PC-9 (cell line): ENCODE measurements at regions not wholly inside any gene's neighbourhood (a gene's known extent, or its start where the extent isn't known, plus 50 kb on each side); places are given as distances from the start of the nearest gene placed in this dataset.

Experiments
- BruUV-seq: library from RNA; stranded (reverse); fragments of 400-500 nt; replicated peaks from 2 replicates; lab custom pipeline; 2021; lab: Mats Ljungman, UMichigan
- CTCF ChIA-PET: fragments of 300-600 bp; sonication (Branson Sonifier 250); formaldehyde crosslinking; loops from one replicate; lab custom pipeline; 2022; ENCODE audit warnings: antibody characterized with exemption; lab: Charles Lee
- POLR2A ChIA-PET: fragments of 300-600 bp; sonication (Branson Sonifier 250); formaldehyde crosslinking; loops from one replicate; lab custom pipeline; 2022; ENCODE audit warnings: antibody characterized with exemption; ENCODE audit not compliant: unreplicated experiment; lab: Charles Lee
- DNase-seq, 2 experiments: peaks; one replicate each; pipeline versions ENCODE4 v3.0.0 to v3.0.0-alpha.2; 2015 to 2022; ENCODE audit warnings: mixed read lengths in 1 of 2
- H2AFZ ChIP-seq: fragments of 200-600 bp; sonication (generic); 2 replicates; pipeline ENCODE4 v1.8.1; 2017; ENCODE audit warnings: antibody characterized with exemption
- H3F3A ChIP-seq: fragments of 200-600 bp; sonication (generic); 2 replicates; pipeline ENCODE4 v1.8.1; 2017; ENCODE audit warnings: antibody characterized with exemption, mild to moderate bottlenecking, low read depth; ENCODE audit not compliant: insufficient read depth
- H3K27ac ChIP-seq: fragments of 200-600 bp; sonication (generic); 2 replicates; pipeline ENCODE4 v1.6.1; 2016; ENCODE audit warnings: mixed run types
- H3K27me3 ChIP-seq: fragments of 200-600 bp; sonication (generic); 2 replicates; pipeline ENCODE4 v1.6.1; 2016; ENCODE audit warnings: low read depth, mixed run types; ENCODE audit not compliant: insufficient read depth
- H3K36me3 ChIP-seq: fragments of 200-600 bp; sonication (generic); 2 replicates; pipeline ENCODE4 v1.6.1; 2016; ENCODE audit warnings: low read depth, mixed run types
- H3K4me1 ChIP-seq: fragments of 200-600 bp; sonication (generic); replicated peaks from 2 replicates; pipeline ENCODE4 v1.6.1; 2016; ENCODE audit warnings: mixed run types; ENCODE audit not compliant: insufficient read depth
- H3K4me2 ChIP-seq: fragments of 200-600 bp; sonication (generic); 2 replicates; pipeline ENCODE4 v1.6.1; 2017; ENCODE audit warnings: mixed run types
- H3K4me3 ChIP-seq: fragments of 200-600 bp; sonication (generic); 2 replicates; pipeline ENCODE4 v1.6.1; 2016; ENCODE audit warnings: mixed run types
- H3K79me2 ChIP-seq: fragments of 200-600 bp; sonication (generic); 2 replicates; pipeline ENCODE4 v1.6.1; 2017; ENCODE audit warnings: low read depth, mixed run types
- H3K9me2 ChIP-seq: fragments of 200-600 bp; sonication (generic); 2 replicates; pipeline ENCODE4 v1.8.1; 2017; ENCODE audit warnings: mild to moderate bottlenecking; ENCODE audit not compliant: insufficient read depth
- H3K9me3 ChIP-seq: fragments of 200-600 bp; sonication (generic); 2 replicates; pipeline ENCODE4 v1.8.1; 2016; ENCODE audit warnings: low read depth; ENCODE audit not compliant: insufficient read depth
- H4K20me1 ChIP-seq: fragments of 200-600 bp; sonication (generic); 2 replicates; pipeline ENCODE4 v1.8.1; 2017; ENCODE audit not compliant: insufficient read depth
- CTCF ChIP-seq: fragments of 200-600 bp; sonication (generic); conservative IDR thresholded peaks from 2 replicates; pipeline ENCODE4 v1.6.1; 2017; ENCODE audit warnings: mixed run types, antibody characterized with exemption, mild to moderate bottlenecking, moderate library complexity
- EZH2 ChIP-seq: fragments of 200-600 bp; sonication (generic); IDR thresholded peaks from 2 replicates; pipeline ENCODE4 v1.8.0; 2017; ENCODE audit warnings: antibody characterized with exemption, low read depth
- intact Hi-C: fragments of 100-400 bp; cut with micrococcal nuclease; formaldehyde crosslinking; loops from one replicate; pipeline ENCODE4 v1.10.0; 2022; ENCODE audit not compliant: unreplicated experiment

DNA sequence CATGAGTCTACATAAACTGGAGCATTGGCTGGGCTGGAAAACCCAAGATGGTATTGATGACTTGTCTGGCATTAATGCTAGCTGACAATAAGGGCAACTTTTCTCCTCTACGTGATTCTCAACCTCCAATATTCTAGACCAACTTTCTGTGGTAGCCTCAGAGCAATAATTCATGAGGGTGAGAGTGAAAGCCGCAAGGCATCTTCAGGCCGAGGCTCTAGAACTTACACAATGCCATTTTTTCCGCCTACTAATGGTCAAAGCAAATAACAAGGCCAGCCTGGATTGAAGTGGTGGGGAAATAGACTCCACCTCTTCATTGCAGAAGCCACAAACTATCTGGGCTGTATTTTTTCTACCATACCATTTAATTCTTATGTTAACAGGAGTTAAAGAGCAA lies 267.4 kb downstream of the GABRG2 start:
- H3K9me2 ChIP-seq, result no peaks in the 10 kb centered on the region
- H3K4me1 ChIP-seq, result no peaks in the 10 kb centered on the region
- H3K79me2 ChIP-seq, result no peaks in the 10 kb centered on the region
- no peak for DNase-seq
- no peak overlapping the region for H3K4me2 ChIP-seq
- BruUV-seq, result no TSS peak
- no peaks in the 10 kb centered on the region for H3F3A ChIP-seq
- ChIA-PET POLR2A (no interaction called here), CTCF (no interaction called here)
- no peak overlapping the region for H3K4me3 ChIP-seq
- H3K27me3 ChIP-seq, result no peaks in the 10 kb centered on the region
- no peak overlapping the region for H2AFZ ChIP-seq
- no peaks in the 10 kb centered on the region for H4K20me1 ChIP-seq
- TF ChIP-seq CTCF (no peak), EZH2 (no peak)
- intact Hi-C loops, result no loop called here
- no peaks in the 10 kb centered on the region for H3K9me3 ChIP-seq
- H3K36me3 ChIP-seq, result no peaks in the 10 kb centered on the region
- no peak overlapping the region for H3K27ac ChIP-seq

GRCh38 chr5:162360373-162360931 lies 292.9 kb downstream of the GABRG2 start:
- CTCF ChIA-PET, result no interaction called here
- H3K4me2 ChIP-seq, result no peak overlapping the region
- H3K36me3 ChIP-seq, result no peaks in the 10 kb centered on the region
- H3K27me3 ChIP-seq, result no peaks in the 10 kb centered on the region
- no peaks in the 10 kb centered on the region for H3K9me2 ChIP-seq
- no peaks in the 10 kb centered on the region for H3K4me1 ChIP-seq
- DNase-seq, result no peak
- POLR2A ChIA-PET, result no interaction called here
- no peaks in the 10 kb centered on the region for H3F3A ChIP-seq
- no peak overlapping the region for H3K27ac ChIP-seq
- H3K79me2 ChIP-seq, result no peaks in the 10 kb centered on the region
- intact Hi-C loops, result no loop called here
- H3K4me3 ChIP-seq, result no peak overlapping the region
- no TSS peak for BruUV-seq
- TF ChIP-seq EZH2, result no peak
- no peak for TF ChIP-seq CTCF
- H3K9me3 ChIP-seq, result no peaks in the 10 kb centered on the region
- H4K20me1 ChIP-seq, result no peaks in the 10 kb centered on the region
- no peak overlapping the region for H2AFZ ChIP-seq

GRCh38 chr5:162372256-162372655 lies 304.7 kb downstream of the GABRG2 start:
- no peaks in the 10 kb centered on the region for H4K20me1 ChIP-seq
- no peak overlapping the region for H3K27ac ChIP-seq
- H2AFZ ChIP-seq, result no peak overlapping the region
- H3K79me2 ChIP-seq, result no peaks in the 10 kb centered on the region
- no TSS peak for BruUV-seq
- H3K9me3 ChIP-seq, result no peaks in the 10 kb centered on the region
- no peak for TF ChIP-seq EZH2
- TF ChIP-seq CTCF, result no peak
- no peak overlapping the region for H3K4me2 ChIP-seq
- H3F3A ChIP-seq, result no peaks in the 10 kb centered on the region
- no peaks in the 10 kb centered on the region for H3K27me3 ChIP-seq
- no peak for DNase-seq
- no peaks in the 10 kb centered on the region for H3K4me1 ChIP-seq
- no peaks in the 10 kb centered on the region for H3K9me2 ChIP-seq
- H3K4me3 ChIP-seq, result no peak overlapping the region
- ChIA-PET POLR2A (interaction anchor here (0.7 kb wide), 1 partner anchor 335 kb away, joined by 3 read pairs; no protein-coding TSS in a partner anchor), CTCF (no interaction called here)
- no peaks in the 10 kb centered on the region for H3K36me3 ChIP-seq
- intact Hi-C loops, result no loop called here
